ENCODE measurements at regions not wholly inside any gene's neighbourhood (a gene's known extent, or its start where the extent isn't known, plus 50 kb on each side); places are given as distances from the start of the nearest gene placed in this dataset.
"Not testable (repeated sequence)": the region's sequence is repeated elsewhere in the genome, so short reads cannot be mapped to it uniquely, and the experiment has no call there.

GRCh38 chr2:31783446-31784091 lies 202.8 kb upstream of the SRD5A2 start:
- ATAC-seq, result not testable (repeated sequence)

- no peak for ATAC-seq
- TF ChIP-seq ZNF70 (CRISPR knock-in tag; IDR thresholded peaks at IDR 0.05) (no peak), ESRRG (CRISPR knock-in tag; IDR thresholded peaks at IDR 0.05) (no peak), RARB (CRISPR knock-in tag; IDR thresholded peaks at IDR 0.05) (no peak), CSDC2 (CRISPR knock-in tag; IDR thresholded peaks at IDR 0.05) (no peak), TSHZ2 (CRISPR knock-in tag; IDR thresholded peaks at IDR 0.05) (no peak), TOX (CRISPR knock-in tag; IDR thresholded peaks at IDR 0.05; ENCODE audit: borderline replicate concordance) (no peak), SNAI2 (CRISPR knock-in tag; IDR thresholded peaks at IDR 0.05) (no peak)
These were observed 197.4 kb upstream of the SRD5A2 start for GRCh38 chr2:31778153-31778552.

DNA sequence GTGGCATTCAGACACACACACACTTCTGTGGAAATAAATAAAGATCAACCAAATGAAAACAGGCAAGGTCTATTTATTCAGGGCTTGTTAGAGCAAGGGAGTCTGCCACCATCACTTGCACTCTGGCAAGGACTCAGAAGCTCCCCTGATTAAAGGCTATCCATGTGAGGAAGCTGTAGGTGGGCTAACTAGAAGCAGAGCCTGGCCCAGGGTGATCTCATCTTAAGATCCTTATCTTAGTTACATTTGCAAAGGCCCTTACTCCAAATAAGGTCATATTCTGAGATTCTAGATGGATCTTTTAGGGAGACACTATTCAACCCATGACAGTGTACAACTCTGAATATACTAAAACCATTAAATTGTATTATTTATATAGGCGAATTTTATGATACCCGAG lies 190.0 kb upstream of the SRD5A2 start:
- ATAC-seq, result no peak
- TF ChIP-seq ARNTL (CRISPR knock-in tag; IDR thresholded peaks at IDR 0.05; ENCODE audit: borderline replicate concordance, low read depth) (no peak), ISL1 (CRISPR knock-in tag; IDR thresholded peaks at IDR 0.05) (no peak), GLIS3 (CRISPR knock-in tag; IDR thresholded peaks at IDR 0.05) (no peak), ZFP30 (CRISPR knock-in tag; IDR thresholded peaks at IDR 0.05) (no peak), ZNF565 (CRISPR knock-in tag; conservative IDR thresholded peaks at IDR 0.05; ENCODE audit: low read depth) (no peak), TSHZ2 (CRISPR knock-in tag; IDR thresholded peaks at IDR 0.05) (no peak), TCF4 (CRISPR knock-in tag; IDR thresholded peaks at IDR 0.05; ENCODE audit: borderline replicate concordance) (no peak), TOX (CRISPR knock-in tag; IDR thresholded peaks at IDR 0.05; ENCODE audit: borderline replicate concordance) (no peak), ZFP3 (CRISPR knock-in tag; IDR thresholded peaks at IDR 0.05) (no peak), RARB (CRISPR knock-in tag; IDR thresholded peaks at IDR 0.05) (no peak), OSR1 (CRISPR knock-in tag; IDR thresholded peaks at IDR 0.05) (no peak), PPARA (CRISPR knock-in tag; IDR thresholded peaks at IDR 0.05; ENCODE audit: borderline replicate concordance) (no peak), CSDC2 (CRISPR knock-in tag; IDR thresholded peaks at IDR 0.05) (no peak), ESRRG (CRISPR knock-in tag; IDR thresholded peaks at IDR 0.05) (no peak), PATZ1 (CRISPR knock-in tag; IDR thresholded peaks at IDR 0.05; ENCODE audit: borderline replicate concordance) (no peak), ZC3H10 (CRISPR knock-in tag; IDR thresholded peaks at IDR 0.05) (no peak), SNAI2 (CRISPR knock-in tag; IDR thresholded peaks at IDR 0.05) (no peak)
- TF ChIP-seq, protein P1, sequence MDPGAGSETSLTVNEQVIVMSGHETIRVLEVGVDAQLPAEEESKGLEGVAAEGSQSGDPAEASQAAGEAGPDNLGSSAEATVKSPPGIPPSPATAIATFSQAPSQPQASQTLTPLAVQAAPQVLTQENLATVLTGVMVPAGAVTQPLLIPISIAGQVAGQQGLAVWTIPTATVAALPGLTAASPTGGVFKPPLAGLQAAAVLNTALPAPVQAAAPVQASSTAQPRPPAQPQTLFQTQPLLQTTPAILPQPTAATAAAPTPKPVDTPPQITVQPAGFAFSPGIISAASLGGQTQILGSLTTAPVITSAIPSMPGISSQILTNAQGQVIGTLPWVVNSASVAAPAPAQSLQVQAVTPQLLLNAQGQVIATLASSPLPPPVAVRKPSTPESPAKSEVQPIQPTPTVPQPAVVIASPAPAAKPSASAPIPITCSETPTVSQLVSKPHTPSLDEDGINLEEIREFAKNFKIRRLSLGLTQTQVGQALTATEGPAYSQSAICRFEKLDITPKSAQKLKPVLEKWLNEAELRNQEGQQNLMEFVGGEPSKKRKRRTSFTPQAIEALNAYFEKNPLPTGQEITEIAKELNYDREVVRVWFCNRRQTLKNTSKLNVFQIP (CRISPR knock-in tag; IDR thresholded peaks at IDR 0.05; ENCODE audit: borderline replicate concordance, low read depth), result no peak
- TF ChIP-seq, protein P2, sequence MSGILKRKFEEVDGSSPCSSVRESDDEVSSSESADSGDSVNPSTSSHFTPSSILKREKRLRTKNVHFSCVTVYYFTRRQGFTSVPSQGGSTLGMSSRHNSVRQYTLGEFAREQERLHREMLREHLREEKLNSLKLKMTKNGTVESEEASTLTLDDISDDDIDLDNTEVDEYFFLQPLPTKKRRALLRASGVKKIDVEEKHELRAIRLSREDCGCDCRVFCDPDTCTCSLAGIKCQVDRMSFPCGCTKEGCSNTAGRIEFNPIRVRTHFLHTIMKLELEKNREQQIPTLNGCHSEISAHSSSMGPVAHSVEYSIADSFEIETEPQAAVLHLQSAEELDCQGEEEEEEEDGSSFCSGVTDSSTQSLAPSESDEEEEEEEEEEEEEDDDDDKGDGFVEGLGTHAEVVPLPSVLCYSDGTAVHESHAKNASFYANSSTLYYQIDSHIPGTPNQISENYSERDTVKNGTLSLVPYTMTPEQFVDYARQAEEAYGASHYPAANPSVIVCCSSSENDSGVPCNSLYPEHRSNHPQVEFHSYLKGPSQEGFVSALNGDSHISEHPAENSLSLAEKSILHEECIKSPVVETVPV (CRISPR knock-in tag; IDR thresholded peaks at IDR 0.05), result no peak

Data from SK-N-SH treated with all-trans-retinoic acid at 6 μM for 48 hours (cell line).